NCI-H146 (cell line): ENCODE measurements at regions not wholly inside any gene's neighbourhood (a gene's known extent, or its start where the extent isn't known, plus 50 kb on each side); places are given as distances from the start of the nearest gene placed in this dataset.

Source experiments
- DNase-seq: peaks from one replicate; lab custom pipeline; 2025; lab: John Stamatoyannopoulos, UW

GRCh38 chr3:59339818-59340217 lies 290.0 kb upstream of the CFAP20DC start:
- DNase-seq: no peak

- no peak for DNase-seq
Measured at GRCh38 chr3:59338934-59339333, 289.1 kb upstream of the CFAP20DC start.

GRCh38 chr3:59335338-59335737 lies 285.5 kb upstream of the CFAP20DC start:
- DNase-seq: no peak

GRCh38 chr3:59334585-59334984 lies 284.8 kb upstream of the CFAP20DC start:
- no peak for DNase-seq

- DNase-seq: no peak
Measured at GRCh38 chr3:59327376-59327808, 277.6 kb upstream of the CFAP20DC start.

- no peak for DNase-seq
Measured at GRCh38 chr3:59326246-59327024, 276.6 kb upstream of the CFAP20DC start.

- DNase-seq: peak; percentile 58
Measured at GRCh38 chr3:59321881-59322540, 272.2 kb upstream of the CFAP20DC start.

GRCh38 chr3:59320080-59320479 lies 270.3 kb upstream of the CFAP20DC start:
- DNase-seq: peak; percentile 90

GRCh38 chr3:59319442-59319841 lies 269.6 kb upstream of the CFAP20DC start:
- no peak for DNase-seq

- no peak for DNase-seq
Measured at GRCh38 chr3:59318881-59319280, 269.1 kb upstream of the CFAP20DC start.

GRCh38 chr3:59317386-59317785 lies 267.6 kb upstream of the CFAP20DC start:
- no peak for DNase-seq

- DNase-seq: no peak
Measured at GRCh38 chr3:59316688-59317275, 267.0 kb upstream of the CFAP20DC start.

GRCh38 chr3:59313365-59313764 lies 263.5 kb upstream of the CFAP20DC start:
- peak; percentile 66 for DNase-seq

GRCh38 chr3:59311231-59311630 lies 261.4 kb upstream of the CFAP20DC start:
- DNase-seq: no peak

GRCh38 chr3:59310736-59311135 lies 260.9 kb upstream of the CFAP20DC start:
- DNase-seq: no peak

- DNase-seq: peak; percentile 21
Measured at GRCh38 chr3:59308684-59309083, 258.9 kb upstream of the CFAP20DC start.

GRCh38 chr3:59308001-59308400 lies 258.2 kb upstream of the CFAP20DC start:
- DNase-seq: no peak

- DNase-seq: no peak
Measured at GRCh38 chr3:59306436-59306835, 256.6 kb upstream of the CFAP20DC start.

- no peak for DNase-seq
Measured at GRCh38 chr3:59304296-59304695, 254.5 kb upstream of the CFAP20DC start.

GRCh38 chr3:59303452-59303851 lies 253.6 kb upstream of the CFAP20DC start:
- no peak for DNase-seq

GRCh38 chr3:59302442-59302841 lies 252.6 kb upstream of the CFAP20DC start:
- no peak for DNase-seq

GRCh38 chr3:59300733-59301132 lies 250.9 kb upstream of the CFAP20DC start:
- DNase-seq: no peak

GRCh38 chr3:59299561-59299960 lies 249.7 kb upstream of the CFAP20DC start:
- no peak for DNase-seq
